HG03354 (cell line): ENCODE measurements at regions not wholly inside any gene's neighbourhood (a gene's known extent, or its start where the extent isn't known, plus 50 kb on each side); places are given as distances from the start of the nearest gene placed in this dataset.

Experiments used
- ATAC-seq: cut with Tn5 transposase; IDR thresholded peaks from one replicate; pipeline ENCODE4 v1.9.1; 2021; ENCODE audit warnings: mild to moderate bottlenecking; ENCODE audit not compliant: unreplicated experiment, poor library complexity, severe bottlenecking

- no peak for ATAC-seq
These were observed 50.2 kb upstream of the KIT start for GRCh38 chr4:54607521-54607920.
